Ishikawa (cell line): ENCODE measurements at regions not wholly inside any gene's neighbourhood (a gene's known extent, or its start where the extent isn't known, plus 50 kb on each side); places are given as distances from the start of the nearest gene placed in this dataset.

Source experiments
- CEBPB ChIP-seq: IDR thresholded peaks from 2 replicates; pipeline ENCODE4 v1.6.1; 2012
- CREB1 ChIP-seq: IDR thresholded peaks from 2 replicates; pipeline ENCODE4 v1.6.1; 2012; ENCODE audit warnings: low read depth
- EGR1 ChIP-seq: IDR thresholded peaks from 2 replicates; pipeline ENCODE4 v1.6.1; 2012
- EP300 ChIP-seq: IDR thresholded peaks from 2 replicates; pipeline ENCODE4 v1.6.1; 2012; ENCODE audit warnings: borderline replicate concordance
- FOXM1 ChIP-seq: IDR thresholded peaks from 2 replicates; pipeline ENCODE4 v1.6.1; 2012; ENCODE audit warnings: low read depth, borderline replicate concordance
- MAX ChIP-seq: IDR thresholded peaks from 2 replicates; pipeline ENCODE4 v1.6.1; 2012
- NFIC ChIP-seq: IDR thresholded peaks from 2 replicates; pipeline ENCODE4 v1.6.1; 2012
- RAD21 ChIP-seq: IDR thresholded peaks from 2 replicates; pipeline ENCODE4 v1.6.1; 2012; ENCODE audit warnings: low read depth
- REST ChIP-seq: IDR thresholded peaks from 2 replicates; pipeline ENCODE4 v1.6.1; 2012; ENCODE audit warnings: low read depth, mild to moderate bottlenecking
- TAF1 ChIP-seq: IDR thresholded peaks from 2 replicates; pipeline ENCODE4 v1.6.1; 2012; ENCODE audit warnings: low read depth, mild to moderate bottlenecking
- TCF12 ChIP-seq: IDR thresholded peaks from 2 replicates; pipeline ENCODE4 v1.6.1; 2012; ENCODE audit warnings: low read depth
- TEAD4 ChIP-seq: IDR thresholded peaks from 2 replicates; pipeline ENCODE4 v1.6.1; 2012
- USF1 ChIP-seq: IDR thresholded peaks from 2 replicates; pipeline ENCODE4 v1.6.1; 2012
- YY1 ChIP-seq: IDR thresholded peaks from 2 replicates; pipeline ENCODE4 v1.6.1; 2012; ENCODE audit warnings: low read depth
- ZBTB7A ChIP-seq: IDR thresholded peaks from 2 replicates; pipeline ENCODE4 v1.6.1; 2012; ENCODE audit warnings: low read depth

GRCh38 chr13:59461411-59461810 is 702.3 kb downstream of the DIAPH3 start:
- TF ChIP-seq RAD21 (no peak), MAX (no peak), CREB1 (no peak), TEAD4 (no peak), EGR1 (no peak), YY1 (no peak), CEBPB (no peak), FOXM1 (no peak), NFIC (no peak), EP300 (no peak), TCF12 (no peak), TAF1 (no peak), ZBTB7A (no peak), USF1 (no peak), REST (no peak)

- TF ChIP-seq NFIC = no peak
- TF ChIP-seq YY1 = no peak
- no peak for TF ChIP-seq USF1
- TF ChIP-seq CEBPB = no peak
- TF ChIP-seq TCF12 = no peak
- no peak for TF ChIP-seq REST
- TF ChIP-seq RAD21 = no peak
- no peak for TF ChIP-seq MAX
- TF ChIP-seq EP300 = no peak
- no peak for TF ChIP-seq CREB1
- TF ChIP-seq FOXM1 = no peak
- no peak for TF ChIP-seq TAF1
Observed at GRCh38 chr13:59463023-59463422, 700.7 kb downstream of the DIAPH3 start.

GRCh38 chr13:59464926-59465325 is 698.8 kb downstream of the DIAPH3 start:
- no peak for TF ChIP-seq MAX
- TF ChIP-seq CREB1 = no peak
- no peak for TF ChIP-seq NFIC
- TF ChIP-seq ZBTB7A = no peak
- TF ChIP-seq FOXM1 = no peak
- TF ChIP-seq TEAD4 = no peak
- no peak for TF ChIP-seq EP300
- TF ChIP-seq RAD21 = no peak
- no peak for TF ChIP-seq USF1
- TF ChIP-seq REST = no peak
- no peak for TF ChIP-seq TAF1
- TF ChIP-seq TCF12 = no peak
- no peak for TF ChIP-seq CEBPB
- TF ChIP-seq EGR1 = no peak
- TF ChIP-seq YY1 = no peak

GRCh38 chr13:59468396-59468795 is 695.3 kb downstream of the DIAPH3 start:
- no peak for TF ChIP-seq TEAD4
- TF ChIP-seq NFIC = no peak
- TF ChIP-seq USF1 = no peak
- no peak for TF ChIP-seq EGR1
